ENCODE measurements at regions not wholly inside any gene's neighbourhood (a gene's known extent, or its start where the extent isn't known, plus 50 kb on each side); places are given as distances from the start of the nearest gene placed in this dataset.
"Not testable (repeated sequence)": the region's sequence is repeated elsewhere in the genome, so short reads cannot be mapped to it uniquely, and the experiment has no call there.

DNA sequence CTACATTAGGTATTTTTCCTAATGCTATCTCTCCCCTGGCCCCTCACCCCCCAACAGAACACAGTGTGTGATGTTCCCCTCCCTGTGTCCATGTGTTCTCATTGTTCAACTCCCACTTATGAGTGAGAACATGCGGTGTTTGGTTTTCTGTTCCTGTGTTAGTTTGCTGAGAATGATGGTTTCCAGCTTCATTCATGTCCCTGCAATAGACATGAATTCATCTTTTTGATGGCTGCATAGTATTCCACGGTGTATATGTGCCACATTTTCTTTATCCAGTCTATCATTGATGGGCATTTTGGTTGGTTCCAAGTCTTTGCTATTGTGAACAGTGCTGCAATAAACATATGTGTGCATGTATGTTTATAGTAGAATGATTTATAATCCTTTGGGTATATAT is 473.3 kb downstream of the TFEC start:
- TF ChIP-seq JUND (IDR thresholded peaks at IDR 0.05; ENCODE audit: borderline replicate concordance, low read depth, low read length); JUND (tag; IDR thresholded peaks at IDR 0.05; ENCODE audit: borderline replicate concordance, low read depth, low read length); HMG20A (CRISPR knock-in tag; conservative IDR thresholded peaks at IDR 0.05); TEAD1 (CRISPR knock-in tag; IDR thresholded peaks at IDR 0.05); POLR2AphosphoS5 (IDR thresholded peaks at IDR 0.05; ENCODE audit: control insufficient read depth, insufficient read depth, low read depth, low read length); SMARCB1 (IDR thresholded peaks at IDR 0.05; ENCODE audit: insufficient read length, low read depth); KAT7 (CRISPR knock-in tag; IDR thresholded peaks at IDR 0.05; ENCODE audit: borderline replicate concordance); ZBTB8A (IDR thresholded peaks at IDR 0.05; ENCODE audit: partially characterized antibody): not testable (repeated sequence)
- TF ChIP-seq, protein P1, sequence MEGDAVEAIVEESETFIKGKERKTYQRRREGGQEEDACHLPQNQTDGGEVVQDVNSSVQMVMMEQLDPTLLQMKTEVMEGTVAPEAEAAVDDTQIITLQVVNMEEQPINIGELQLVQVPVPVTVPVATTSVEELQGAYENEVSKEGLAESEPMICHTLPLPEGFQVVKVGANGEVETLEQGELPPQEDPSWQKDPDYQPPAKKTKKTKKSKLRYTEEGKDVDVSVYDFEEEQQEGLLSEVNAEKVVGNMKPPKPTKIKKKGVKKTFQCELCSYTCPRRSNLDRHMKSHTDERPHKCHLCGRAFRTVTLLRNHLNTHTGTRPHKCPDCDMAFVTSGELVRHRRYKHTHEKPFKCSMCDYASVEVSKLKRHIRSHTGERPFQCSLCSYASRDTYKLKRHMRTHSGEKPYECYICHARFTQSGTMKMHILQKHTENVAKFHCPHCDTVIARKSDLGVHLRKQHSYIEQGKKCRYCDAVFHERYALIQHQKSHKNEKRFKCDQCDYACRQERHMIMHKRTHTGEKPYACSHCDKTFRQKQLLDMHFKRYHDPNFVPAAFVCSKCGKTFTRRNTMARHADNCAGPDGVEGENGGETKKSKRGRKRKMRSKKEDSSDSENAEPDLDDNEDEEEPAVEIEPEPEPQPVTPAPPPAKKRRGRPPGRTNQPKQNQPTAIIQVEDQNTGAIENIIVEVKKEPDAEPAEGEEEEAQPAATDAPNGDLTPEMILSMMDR (IDR thresholded peaks at IDR 0.05 in 2 of 3, conservative IDR thresholded peaks at IDR 0.05 in 1 of 3; ENCODE audit: insufficient read depth in 2 of 3, low read depth in 1 of 3, low read length in 3 of 3): not testable (repeated sequence)
- TF ChIP-seq, protein P2, sequence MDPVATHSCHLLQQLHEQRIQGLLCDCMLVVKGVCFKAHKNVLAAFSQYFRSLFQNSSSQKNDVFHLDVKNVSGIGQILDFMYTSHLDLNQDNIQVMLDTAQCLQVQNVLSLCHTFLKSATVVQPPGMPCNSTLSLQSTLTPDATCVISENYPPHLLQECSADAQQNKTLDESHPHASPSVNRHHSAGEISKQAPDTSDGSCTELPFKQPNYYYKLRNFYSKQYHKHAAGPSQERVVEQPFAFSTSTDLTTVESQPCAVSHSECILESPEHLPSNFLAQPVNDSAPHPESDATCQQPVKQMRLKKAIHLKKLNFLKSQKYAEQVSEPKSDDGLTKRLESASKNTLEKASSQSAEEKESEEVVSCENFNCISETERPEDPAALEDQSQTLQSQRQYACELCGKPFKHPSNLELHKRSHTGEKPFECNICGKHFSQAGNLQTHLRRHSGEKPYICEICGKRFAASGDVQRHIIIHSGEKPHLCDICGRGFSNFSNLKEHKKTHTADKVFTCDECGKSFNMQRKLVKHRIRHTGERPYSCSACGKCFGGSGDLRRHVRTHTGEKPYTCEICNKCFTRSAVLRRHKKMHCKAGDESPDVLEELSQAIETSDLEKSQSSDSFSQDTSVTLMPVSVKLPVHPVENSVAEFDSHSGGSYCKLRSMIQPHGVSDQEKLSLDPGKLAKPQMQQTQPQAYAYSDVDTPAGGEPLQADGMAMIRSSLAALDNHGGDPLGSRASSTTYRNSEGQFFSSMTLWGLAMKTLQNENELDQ (CRISPR knock-in tag; IDR thresholded peaks at IDR 0.05; ENCODE audit: borderline replicate concordance): not testable (repeated sequence)
